UCSD-AML1 (cell line): ENCODE measurements at regions not wholly inside any gene's neighbourhood (a gene's known extent, or its start where the extent isn't known, plus 50 kb on each side); places are given as distances from the start of the nearest gene placed in this dataset.
"Not testable (repeated sequence)": the region's sequence is repeated elsewhere in the genome, so short reads cannot be mapped to it uniquely, and the experiment has no call there.

Experiments used
- DNase-seq: peaks from one replicate; lab custom pipeline; 2025; ENCODE audit not compliant: unreplicated experiment; lab: John Stamatoyannopoulos, UW

GRCh38 chr6:135129136-135129856 is 51.8 kb upstream of the MYB start:
- peak; percentile 49 for DNase-seq

GRCh38 chr6:135128268-135128914 is 52.7 kb upstream of the MYB start:
- peak; percentile 41 for DNase-seq

GRCh38 chr6:135126729-135127128 is 54.4 kb upstream of the MYB start:
- no peak for DNase-seq

- no peak for DNase-seq
These were observed 55.1 kb upstream of the MYB start for GRCh38 chr6:135126034-135126433.

GRCh38 chr6:135121434-135121833 is 59.7 kb upstream of the MYB start:
- DNase-seq, result no peak

- DNase-seq, result no peak
These were observed 62.9 kb upstream of the MYB start for GRCh38 chr6:135118134-135118730.

GRCh38 chr6:135117413-135117968 is 62.9 kb upstream of the HBS1L start:
- no peak for DNase-seq

GRCh38 chr6:135116571-135116970 is 61.9 kb upstream of the HBS1L start:
- DNase-seq, result no peak

- DNase-seq, result no peak
These were observed 61.2 kb upstream of the HBS1L start for GRCh38 chr6:135115834-135116233.

GRCh38 chr6:135115411-135115810 is 60.8 kb upstream of the HBS1L start:
- no peak for DNase-seq

- DNase-seq, result no peak
These were observed 59.9 kb upstream of the HBS1L start for GRCh38 chr6:135114355-135115145.

GRCh38 chr6:135113860-135114259 is 59.2 kb upstream of the HBS1L start:
- no peak for DNase-seq

- DNase-seq, result not testable (repeated sequence)
These were observed 58.3 kb upstream of the HBS1L start for GRCh38 chr6:135112951-135113350.

- DNase-seq, result not testable (repeated sequence)
These were observed 55.7 kb upstream of the HBS1L start for GRCh38 chr6:135110261-135110781.

GRCh38 chr6:135109761-135110160 is 55.1 kb upstream of the HBS1L start:
- no peak for DNase-seq

GRCh38 chr6:135108692-135109091 is 54.1 kb upstream of the HBS1L start:
- DNase-seq, result no peak

- DNase-seq, result no peak
These were observed 52.0 kb upstream of the HBS1L start for GRCh38 chr6:135106611-135107010.

GRCh38 chr6:135105710-135106109 is 51.1 kb upstream of the HBS1L start:
- DNase-seq, result no peak

- no peak for DNase-seq
These were observed 50.7 kb upstream of the HBS1L start for GRCh38 chr6:135105299-135105698.
